Fibroblast of lung (primary cell): ENCODE measurements at regions not wholly inside any gene's neighbourhood (a gene's known extent, or its start where the extent isn't known, plus 50 kb on each side); places are given as distances from the start of the nearest gene placed in this dataset.

Source experiments
- DNase-seq, 2 donors: peaks; one replicate each; pipeline versions ENCODE4 v3.0.0 to v3.0.0-alpha.2; 2010; ENCODE audit warnings: low read depth in 2 of 2
- H2AFZ ChIP-seq: 2 replicates; pipeline ENCODE4 v1.5.1; 2012; ENCODE audit warnings: low read length, control low read depth, inconsistent platforms
- H3K27ac ChIP-seq: 2 replicates; pipeline ENCODE4 v1.5.1; 2011; ENCODE audit warnings: low read length, control low read depth; ENCODE audit not compliant: insufficient read depth
- H3K27me3 ChIP-seq: 2 replicates; pipeline ENCODE4 v1.5.1; 2011; ENCODE audit warnings: mild to moderate bottlenecking, low read length; ENCODE audit not compliant: control insufficient read depth, insufficient read depth
- H3K36me3 ChIP-seq: 2 replicates; pipeline ENCODE4 v1.5.1; 2011; ENCODE audit warnings: low read length; ENCODE audit not compliant: control insufficient read depth, insufficient read depth
- H3K4me1 ChIP-seq: 2 replicates; pipeline ENCODE4 v1.5.1; 2011; ENCODE audit warnings: low read length; ENCODE audit not compliant: control insufficient read depth, insufficient read depth; ENCODE audit errors: extremely low read depth
- H3K4me2 ChIP-seq: 2 replicates; pipeline ENCODE4 v1.5.1; 2011; ENCODE audit warnings: low read length, control low read depth; ENCODE audit not compliant: insufficient read depth; ENCODE audit errors: extremely low read depth
- H3K4me3 ChIP-seq, 4 experiments: fragments of 200-600 bp in 1 of 4; sonication (generic) in 1 of 4; replicated peaks in 1 of 4; 2 replicates each; pipeline ENCODE4 v1.5.1; 2011 to 2016; ENCODE audit warnings: low read length in 4 of 4, low read depth in 3 of 4, mild to moderate bottlenecking in 3 of 4, control low read depth in 2 of 4, inconsistent platforms in 1 of 4, mixed read lengths in 1 of 4; ENCODE audit not compliant: insufficient read depth in 1 of 4; ENCODE audit errors: control extremely low read depth in 1 of 4
- H3K79me2 ChIP-seq: 2 replicates; pipeline ENCODE4 v1.5.1; 2012; ENCODE audit warnings: mild to moderate bottlenecking, low read length, inconsistent platforms; ENCODE audit not compliant: control insufficient read depth, insufficient read depth
- H3K9ac ChIP-seq: 2 replicates; pipeline ENCODE4 v1.5.1; 2011; ENCODE audit warnings: mild to moderate bottlenecking, low read length, control low read depth; ENCODE audit not compliant: insufficient read depth
- H3K9me3 ChIP-seq: 2 replicates; pipeline ENCODE4 v1.5.1; 2012; ENCODE audit warnings: low read depth, low read length; ENCODE audit not compliant: control insufficient read depth, insufficient read depth
- H4K20me1 ChIP-seq: 2 replicates; pipeline ENCODE4 v1.5.1; 2011; ENCODE audit warnings: low read length; ENCODE audit not compliant: control insufficient read depth, insufficient read depth; ENCODE audit errors: extremely low read depth
- EZH2 ChIP-seq: IDR thresholded peaks from 2 replicates; pipeline ENCODE4 v1.5.1; 2012; ENCODE audit warnings: low read length, control low read depth, mild to moderate bottlenecking; ENCODE audit errors: missing control alignments
- TF ChIP-seq, protein P1 (sequence below), 2 donors: IDR thresholded peaks in 1 of 2; conservative IDR thresholded peaks in 1 of 2; 1 replicate in 1 of 2; 2 replicates in 1 of 2; pipeline ENCODE4 v1.5.1; 2011 to 2012; ENCODE audit warnings: low read length in 2 of 2, control low read depth in 1 of 2, inconsistent platforms in 1 of 2, low read depth in 1 of 2, mild to moderate bottlenecking in 1 of 2

- H4K20me1 ChIP-seq, result no peaks in the 10 kb centered on the region
- no peaks in the 10 kb centered on the region for H3K79me2 ChIP-seq
- TF ChIP-seq EZH2, result no peak
- TF ChIP-seq, protein P1, sequence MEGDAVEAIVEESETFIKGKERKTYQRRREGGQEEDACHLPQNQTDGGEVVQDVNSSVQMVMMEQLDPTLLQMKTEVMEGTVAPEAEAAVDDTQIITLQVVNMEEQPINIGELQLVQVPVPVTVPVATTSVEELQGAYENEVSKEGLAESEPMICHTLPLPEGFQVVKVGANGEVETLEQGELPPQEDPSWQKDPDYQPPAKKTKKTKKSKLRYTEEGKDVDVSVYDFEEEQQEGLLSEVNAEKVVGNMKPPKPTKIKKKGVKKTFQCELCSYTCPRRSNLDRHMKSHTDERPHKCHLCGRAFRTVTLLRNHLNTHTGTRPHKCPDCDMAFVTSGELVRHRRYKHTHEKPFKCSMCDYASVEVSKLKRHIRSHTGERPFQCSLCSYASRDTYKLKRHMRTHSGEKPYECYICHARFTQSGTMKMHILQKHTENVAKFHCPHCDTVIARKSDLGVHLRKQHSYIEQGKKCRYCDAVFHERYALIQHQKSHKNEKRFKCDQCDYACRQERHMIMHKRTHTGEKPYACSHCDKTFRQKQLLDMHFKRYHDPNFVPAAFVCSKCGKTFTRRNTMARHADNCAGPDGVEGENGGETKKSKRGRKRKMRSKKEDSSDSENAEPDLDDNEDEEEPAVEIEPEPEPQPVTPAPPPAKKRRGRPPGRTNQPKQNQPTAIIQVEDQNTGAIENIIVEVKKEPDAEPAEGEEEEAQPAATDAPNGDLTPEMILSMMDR (conservative IDR thresholded peaks at IDR 0.05 in 1 of 2, IDR thresholded peaks at IDR 0.05 in 1 of 2; ENCODE audit: low read depth in 1 of 2, low read length in 2 of 2), result no peak
- H3K4me3 ChIP-seq, result no peak overlapping the region
- H3K4me1 ChIP-seq, result peaks cover 29% of the 10 kb centered on the region
- no peak overlapping the region for H3K4me2 ChIP-seq
- H3K9ac ChIP-seq, result no peak overlapping the region
- H3K27ac ChIP-seq, result peak overlapping the region; percentile 98
- H2AFZ ChIP-seq, result no peak overlapping the region
- no peak for DNase-seq
- H3K9me3 ChIP-seq, result no peaks in the 10 kb centered on the region
- no peaks in the 10 kb centered on the region for H3K36me3 ChIP-seq
- no peaks in the 10 kb centered on the region for H3K27me3 ChIP-seq
Measured at GRCh38 chr15:100723315-100723801, 121.0 kb downstream of the ASB7 start.

DNA sequence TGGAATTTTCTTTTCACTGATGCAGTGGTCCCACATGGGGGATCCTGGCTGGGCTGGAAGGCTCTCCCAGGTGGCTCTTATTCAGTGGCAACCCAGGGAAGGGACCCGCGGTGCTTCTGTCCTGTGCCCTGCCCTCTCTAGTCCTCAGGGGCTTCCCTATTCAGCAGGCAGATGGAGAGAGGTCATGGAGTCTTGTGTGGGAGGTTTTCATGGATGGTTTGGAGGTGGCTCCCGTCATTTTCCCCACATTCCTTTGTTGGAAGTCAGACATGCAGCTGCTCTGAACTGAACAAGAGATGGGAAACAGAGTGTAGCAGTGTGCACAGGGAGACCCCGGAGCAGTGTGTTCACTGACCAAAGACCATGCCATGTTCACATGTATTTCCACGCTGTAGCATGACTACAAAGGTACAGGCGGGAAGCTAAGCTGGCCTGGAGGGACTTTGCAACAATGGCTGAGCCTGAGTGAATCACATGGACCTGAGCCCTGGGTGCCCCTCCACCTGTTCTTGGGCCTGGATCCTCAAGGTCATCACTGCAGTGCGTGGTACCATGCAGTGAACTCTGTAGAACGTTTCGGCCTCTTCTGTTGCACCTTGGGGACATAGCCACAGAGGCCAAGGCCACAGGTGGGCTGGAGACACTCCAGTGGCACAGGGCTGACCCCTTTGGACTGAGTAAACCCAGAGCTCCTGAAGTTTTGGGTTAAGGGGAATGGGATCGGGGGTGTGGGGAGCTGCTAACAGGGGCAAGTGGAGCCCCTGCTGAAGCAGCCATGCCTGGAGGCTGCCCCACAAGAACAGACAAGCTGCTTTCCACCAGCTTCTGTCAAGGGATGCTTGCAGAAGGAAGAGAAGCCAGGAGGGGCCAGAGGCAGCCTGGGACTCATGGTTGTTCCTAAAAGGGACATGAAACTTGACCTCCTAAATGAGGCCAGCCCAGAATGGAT lies 123.0 kb downstream of the ASB7 start:
- H3K36me3 ChIP-seq, result no peaks in the 10 kb centered on the region
- TF ChIP-seq, protein P1 (conservative IDR thresholded peaks at IDR 0.05 in 1 of 2, IDR thresholded peaks at IDR 0.05 in 1 of 2; ENCODE audit: low read depth in 1 of 2, low read length in 2 of 2), result no peak
- no peak for TF ChIP-seq EZH2
- H3K4me2 ChIP-seq, result peak overlapping the region; percentile 41
- peak overlapping the region; percentile 6 for H3K27ac ChIP-seq
- no peak overlapping the region for H3K9ac ChIP-seq
- H3K4me3 ChIP-seq, result no peak overlapping the region
- DNase-seq, result peak; percentile 66 to 95
- peaks cover 29% of the 10 kb centered on the region for H3K4me1 ChIP-seq
- H4K20me1 ChIP-seq, result no peaks in the 10 kb centered on the region
- H3K9me3 ChIP-seq, result no peaks in the 10 kb centered on the region
- H3K79me2 ChIP-seq, result no peaks in the 10 kb centered on the region
- H2AFZ ChIP-seq, result no peak overlapping the region
- H3K27me3 ChIP-seq, result no peaks in the 10 kb centered on the region

DNA sequence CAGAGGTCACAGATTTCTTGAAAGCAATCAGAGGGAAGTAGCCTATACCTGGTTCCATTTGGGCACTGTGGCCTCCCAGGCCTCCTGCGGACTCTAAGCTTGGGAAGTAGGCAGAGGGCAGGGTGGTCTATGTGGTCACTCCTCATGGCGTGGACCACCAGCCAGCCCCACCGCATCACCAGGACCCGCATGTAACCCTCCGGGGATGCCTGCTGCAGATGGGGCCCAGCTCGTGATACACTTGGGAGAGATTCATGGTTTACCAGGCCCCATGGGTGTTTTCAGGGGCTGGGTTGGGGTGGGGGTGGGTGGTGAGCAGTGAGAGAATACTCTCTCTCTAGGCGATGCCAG lies 123.7 kb downstream of the ASB7 start:
- H3K36me3 ChIP-seq, result no peaks in the 10 kb centered on the region
- H3K4me3 ChIP-seq, result no peak overlapping the region
- H3K9me3 ChIP-seq, result no peaks in the 10 kb centered on the region
- no peak for TF ChIP-seq EZH2
- TF ChIP-seq, protein P1 (conservative IDR thresholded peaks at IDR 0.05 in 1 of 2, IDR thresholded peaks at IDR 0.05 in 1 of 2; ENCODE audit: low read depth in 1 of 2, low read length in 2 of 2), result no peak
- H3K4me1 ChIP-seq, result peaks cover 25% of the 10 kb centered on the region
- H3K27me3 ChIP-seq, result no peaks in the 10 kb centered on the region
- DNase-seq, result no peak
- no peak overlapping the region for H3K4me2 ChIP-seq
- no peaks in the 10 kb centered on the region for H4K20me1 ChIP-seq
- no peak overlapping the region for H2AFZ ChIP-seq
- no peak overlapping the region for H3K27ac ChIP-seq
- H3K79me2 ChIP-seq, result no peaks in the 10 kb centered on the region
- H3K9ac ChIP-seq, result no peak overlapping the region
